ENCODE measurements at regions not wholly inside any gene's neighbourhood (a gene's known extent, or its start where the extent isn't known, plus 50 kb on each side); places are given as distances from the start of the nearest gene placed in this dataset.

GRCh38 chr4:66045913-66046312 is 375.6 kb upstream of the EPHA5 start:
- TF ChIP-seq POLR2AphosphoS5 (IDR thresholded peaks at IDR 0.05; ENCODE audit: low read depth, low read length) (no peak), REST (IDR thresholded peaks at IDR 0.05; ENCODE audit: insufficient read depth in 1 of 2, low read depth in 2 of 2, low read length in 1 of 2) (no peak), TCF7L2 (IDR thresholded peaks at IDR 0.05; ENCODE audit: low read depth, low read length) (no peak), CTCF (IDR thresholded peaks at IDR 0.05) (no peak), SIN3A (IDR thresholded peaks at IDR 0.05; ENCODE audit: borderline replicate concordance, insufficient read depth, low read depth, low read length) (no peak)
- no peaks in the 10 kb centered on the region for H3K4me1 ChIP-seq (ENCODE audit: control insufficient read depth, insufficient read depth, low read length)
- ATAC-seq, result no peak
- no peak overlapping the region for H3K27ac ChIP-seq (ENCODE audit: low read length)
- in situ Hi-C loops (cut with HindIII; ENCODE audit: low pct_unique_long_range_greater_than_20kb, low sequenced_read_pairs) (no loop called here), intact Hi-C loops (cut with micrococcal nuclease; ENCODE audit: unreplicated experiment) (no loop called here)
- DNase-seq (ENCODE audit: low read depth, low spot score), result no peak
- POLR2A ChIA-PET, result no interaction called here
- no TSS peak for BruUV-seq (replicated peaks)
- no peaks in the 10 kb centered on the region for H3K9me3 ChIP-seq (ENCODE audit: control insufficient read depth, insufficient read depth, low read depth, low read length)
- H3K4me3 ChIP-seq (ENCODE audit: low read depth in 2 of 2, low read length in 2 of 2), result no peak overlapping the region
- no peaks in the 10 kb centered on the region for H3K27me3 ChIP-seq (ENCODE audit: control insufficient read depth, insufficient read depth, low read length)
- CTCF ChIA-PET, result no interaction called here
- no peaks in the 10 kb centered on the region for H3K36me3 ChIP-seq (ENCODE audit: control insufficient read depth, insufficient read depth, low read length)

- no peak overlapping the region for H3K27ac ChIP-seq (ENCODE audit: low read length)
- no peak for ATAC-seq
- POLR2A ChIA-PET, result no interaction called here
- no TSS peak for BruUV-seq (replicated peaks)
- TF ChIP-seq CTCF (IDR thresholded peaks at IDR 0.05), result no peak
- no peak for TF ChIP-seq TCF7L2 (IDR thresholded peaks at IDR 0.05; ENCODE audit: low read depth, low read length)
- TF ChIP-seq REST (IDR thresholded peaks at IDR 0.05; ENCODE audit: insufficient read depth in 1 of 2, low read depth in 2 of 2, low read length in 1 of 2), result no peak
- no peak for TF ChIP-seq SIN3A (IDR thresholded peaks at IDR 0.05; ENCODE audit: borderline replicate concordance, insufficient read depth, low read depth, low read length)
- TF ChIP-seq POLR2AphosphoS5 (IDR thresholded peaks at IDR 0.05; ENCODE audit: low read depth, low read length), result no peak
- intact Hi-C loops (cut with micrococcal nuclease; ENCODE audit: unreplicated experiment) (no loop called here), in situ Hi-C loops (cut with HindIII; ENCODE audit: low pct_unique_long_range_greater_than_20kb, low sequenced_read_pairs) (no loop called here)
- H3K27me3 ChIP-seq (ENCODE audit: control insufficient read depth, insufficient read depth, low read length), result no peaks in the 10 kb centered on the region
- DNase-seq (ENCODE audit: low read depth, low spot score), result no peak
- H3K36me3 ChIP-seq (ENCODE audit: control insufficient read depth, insufficient read depth, low read length), result no peaks in the 10 kb centered on the region
- no peaks in the 10 kb centered on the region for H3K4me1 ChIP-seq (ENCODE audit: control insufficient read depth, insufficient read depth, low read length)
- no peak overlapping the region for H3K4me3 ChIP-seq (ENCODE audit: low read depth in 2 of 2, low read length in 2 of 2)
- H3K9me3 ChIP-seq (ENCODE audit: control insufficient read depth, insufficient read depth, low read depth, low read length), result no peaks in the 10 kb centered on the region
- CTCF ChIA-PET, result no interaction called here
Measured at GRCh38 chr4:66035701-66036100, 365.4 kb upstream of the EPHA5 start.

Measured in Panc1 (cell line).